Hematopoietic multipotent progenitor cell treated with erythropoietin and hydrocortisone succinate and interleukin-3 and kit ligand, for 8 days (in vitro differentiated cells): ENCODE measurements at regions not wholly inside any gene's neighbourhood (a gene's known extent, or its start where the extent isn't known, plus 50 kb on each side); places are given as distances from the start of the nearest gene placed in this dataset.
A peak's percentile ranks its signal among the peaks of the same experiment; 100 is the strongest.
"Not testable (repeated sequence)": the region's sequence is repeated elsewhere in the genome, so short reads cannot be mapped to it uniquely, and the experiment has no call there.

Experiments
- DNase-seq: peaks from one replicate; pipeline ENCODE4 v3.0.0-alpha.2; 2015

DNA sequence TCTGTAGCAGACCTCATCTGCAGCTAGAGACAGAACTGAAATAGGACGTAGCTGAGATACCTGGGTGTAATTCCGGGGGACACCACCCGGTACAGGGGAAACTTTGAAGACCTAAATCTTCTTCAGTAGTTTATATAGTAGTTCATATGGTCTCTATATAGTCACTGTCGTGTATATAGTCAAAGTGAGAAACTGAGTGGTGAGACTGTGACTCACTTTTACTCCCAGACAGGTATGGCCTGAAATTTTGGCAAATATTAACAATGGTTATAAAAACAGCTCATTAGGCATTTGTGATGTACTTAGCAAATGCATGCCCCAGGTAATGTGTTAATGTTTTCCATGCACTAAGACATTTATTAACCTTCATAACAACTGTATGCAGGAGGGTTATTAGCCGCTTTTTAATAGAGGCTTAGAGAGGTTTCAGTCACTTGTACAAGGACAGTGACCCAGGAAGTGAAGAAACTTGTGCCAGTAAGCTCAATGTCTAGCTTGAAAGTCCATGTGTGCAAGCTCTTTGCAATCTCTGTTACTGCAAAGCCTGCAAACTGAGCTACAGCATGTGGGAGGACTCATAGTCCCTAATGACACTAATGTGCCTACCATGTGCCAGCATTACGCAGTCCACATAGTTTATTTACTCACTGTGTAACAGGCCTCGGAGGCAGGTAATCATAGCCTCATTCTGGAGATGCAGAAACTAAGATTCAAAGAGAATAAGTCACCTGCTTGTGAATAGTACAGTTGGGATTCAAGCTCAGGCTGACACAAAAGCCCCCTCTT, 165.4 kb upstream of the CHD6 start:
- DNase-seq, result no peak

DNA sequence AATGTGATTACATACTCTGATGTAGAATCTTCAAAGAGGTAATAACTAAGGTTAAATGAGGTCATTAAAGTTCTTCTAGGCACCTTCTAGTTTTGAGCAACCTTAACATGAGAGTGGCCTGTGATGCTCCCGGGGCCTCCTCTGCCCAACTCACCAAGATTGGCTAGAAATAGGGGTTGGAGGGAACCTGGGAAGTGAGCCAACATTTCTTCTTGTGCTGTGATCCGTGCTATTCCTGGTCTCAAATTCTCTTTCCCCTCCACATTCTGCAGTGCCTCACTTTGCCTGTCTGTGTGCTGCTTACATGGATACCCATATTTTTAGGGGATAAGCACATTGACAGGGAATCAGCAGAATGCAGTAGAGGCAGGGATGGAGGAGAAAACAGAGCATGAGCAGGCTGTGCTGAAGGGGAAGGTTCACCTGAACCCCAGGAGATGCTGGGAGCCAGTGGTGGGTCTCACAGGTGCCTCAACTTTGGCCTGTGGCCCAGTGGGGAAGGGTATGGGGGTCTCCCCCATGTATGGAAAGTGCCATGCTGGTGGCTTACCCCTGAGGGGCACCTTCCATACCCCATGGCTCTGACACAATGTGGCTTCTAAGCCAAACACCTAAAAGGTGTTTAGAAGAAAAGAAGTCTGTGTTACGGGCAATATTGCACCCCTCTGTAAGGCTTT, 164.7 kb upstream of the CHD6 start:
- DNase-seq, result no peak

DNA sequence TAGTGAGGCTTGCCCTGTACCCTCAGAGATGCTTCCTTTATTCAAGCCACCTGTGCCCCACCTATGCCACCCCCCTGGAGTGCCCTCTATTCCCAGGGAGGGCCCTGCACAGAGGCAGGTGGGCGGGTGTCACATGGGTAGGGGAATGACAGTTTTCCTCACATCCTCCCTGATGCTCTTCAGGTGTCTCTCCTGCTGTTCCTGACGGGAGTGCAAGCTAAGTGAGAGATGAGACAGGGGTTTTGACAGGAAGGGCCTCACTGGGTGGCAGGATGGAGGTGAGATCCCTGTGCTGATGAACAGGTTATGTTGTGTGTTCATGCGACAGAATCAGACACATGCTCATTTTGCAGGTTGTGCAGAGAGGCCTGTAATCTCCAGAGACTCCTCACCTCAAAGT, 164.1 kb upstream of the CHD6 start:
- DNase-seq, result no peak

DNA sequence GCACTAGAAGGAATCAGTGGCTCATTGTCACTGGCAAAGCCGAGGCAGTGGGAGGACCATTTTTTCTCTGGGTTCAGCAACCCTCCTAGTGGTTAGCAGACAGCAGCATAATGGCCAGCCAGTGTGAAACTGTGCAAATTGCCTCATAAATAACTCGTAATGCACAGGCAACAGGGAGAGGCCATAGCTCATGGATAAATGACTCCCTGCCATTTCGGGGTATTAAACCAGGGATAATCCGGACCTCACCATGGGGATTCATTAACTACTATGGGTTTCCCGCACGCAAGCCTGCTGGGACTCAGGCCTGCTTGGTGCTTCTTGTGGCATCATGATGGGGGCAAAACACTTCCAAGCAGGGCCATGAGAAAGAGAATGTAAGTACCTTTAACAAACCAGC, 158.2 kb upstream of the CHD6 start:
- DNase-seq, result no peak

DNA sequence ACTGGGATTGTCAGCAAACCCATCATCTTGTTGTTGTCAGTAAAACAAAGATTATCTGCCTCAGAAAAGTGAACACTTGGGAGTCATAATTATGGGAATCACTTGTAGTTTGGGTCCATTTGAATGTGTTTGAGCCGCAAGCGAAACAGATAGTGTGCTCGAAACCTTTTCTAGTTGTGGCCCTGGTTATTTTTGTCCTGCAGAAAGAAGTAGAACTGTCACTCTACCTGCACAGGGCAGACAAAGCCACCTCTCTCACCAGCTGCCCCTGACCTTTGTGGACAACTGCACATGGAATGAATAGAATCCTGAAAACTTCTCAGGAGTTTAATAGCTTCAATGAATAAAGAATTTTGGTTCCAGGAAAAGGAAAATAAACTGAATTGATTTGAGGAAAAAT, 156.1 kb upstream of the CHD6 start:
- no peak for DNase-seq

DNA sequence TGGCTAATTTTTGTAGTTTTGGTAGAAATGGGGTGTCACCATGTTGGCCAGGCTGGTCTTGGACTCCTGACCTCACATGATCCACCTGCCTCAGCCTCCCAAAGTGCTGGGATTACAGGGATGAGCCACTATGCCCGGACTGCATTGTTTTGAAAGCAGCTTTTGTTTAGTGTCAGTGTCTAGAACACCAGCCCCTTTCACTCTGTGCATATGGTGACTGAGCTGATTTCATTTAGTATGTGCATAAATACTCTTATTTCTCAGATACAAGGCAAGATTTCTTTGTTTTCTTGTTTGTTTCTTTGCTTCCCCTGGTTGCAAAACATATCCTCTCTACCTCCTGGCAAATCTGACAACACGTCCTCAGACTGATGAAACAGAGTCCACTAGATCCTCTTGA, 152.8 kb upstream of the CHD6 start:
- DNase-seq, result no peak

DNA sequence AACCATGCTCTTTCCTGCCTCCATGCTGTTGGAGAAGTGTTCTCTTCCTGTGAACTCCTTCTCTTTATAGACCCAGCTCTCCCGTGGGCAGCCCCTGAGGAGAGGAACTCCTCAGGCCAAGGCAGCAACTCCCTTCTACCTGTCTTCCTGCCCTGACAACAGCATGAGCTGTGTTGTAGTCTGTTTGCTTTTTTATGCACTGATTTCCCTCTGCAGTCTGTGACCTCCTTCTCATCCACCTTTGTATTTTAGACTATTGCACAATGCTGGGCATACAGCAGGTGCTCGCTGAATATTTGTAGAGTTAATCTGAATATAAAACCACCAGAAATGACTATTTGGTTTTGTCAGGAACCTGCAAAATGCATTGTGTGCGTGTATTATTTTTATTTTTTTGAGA, 152.2 kb upstream of the CHD6 start:
- DNase-seq, result no peak

DNA sequence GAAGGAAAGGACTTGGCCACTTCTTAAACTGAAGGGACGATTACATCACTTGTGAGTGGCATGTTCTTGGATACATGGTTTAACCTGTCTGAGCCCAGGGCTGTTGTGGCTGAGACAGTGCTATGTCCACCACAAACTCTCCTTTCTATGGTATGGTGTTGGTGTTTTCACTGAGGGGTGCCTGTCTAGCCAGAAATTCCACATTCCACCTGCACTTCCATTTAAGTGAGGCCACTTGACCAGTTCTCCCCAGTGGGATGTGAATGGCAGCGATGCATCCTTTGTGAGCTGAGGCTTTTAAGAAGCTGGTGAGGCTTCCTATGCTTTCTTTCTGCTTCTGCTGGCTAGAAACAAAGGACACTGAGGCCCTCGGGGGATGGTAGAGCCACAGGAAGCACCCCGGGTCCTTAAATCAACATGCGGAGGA, 151.4 kb upstream of the CHD6 start:
- no peak for DNase-seq

DNA sequence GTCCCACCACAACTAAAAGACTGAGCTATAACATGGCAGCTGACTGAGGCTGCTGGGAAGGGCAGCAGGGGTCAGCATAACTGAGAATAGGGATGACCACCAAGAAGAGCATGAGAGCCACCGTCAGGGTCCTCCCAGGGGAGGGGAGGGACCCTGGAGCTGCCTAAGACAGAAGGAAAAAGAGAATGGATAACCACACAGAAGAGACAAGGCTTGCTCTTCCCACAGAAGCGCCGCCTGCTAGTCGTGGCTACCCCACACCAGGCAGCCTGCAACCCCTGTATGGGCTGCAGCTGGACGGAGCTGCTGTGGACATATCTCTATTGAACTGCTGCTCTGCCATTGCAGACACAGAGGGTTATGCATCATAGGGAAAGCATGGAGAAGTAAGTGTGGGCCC, 132.0 kb upstream of the CHD6 start:
- no peak for DNase-seq

DNA sequence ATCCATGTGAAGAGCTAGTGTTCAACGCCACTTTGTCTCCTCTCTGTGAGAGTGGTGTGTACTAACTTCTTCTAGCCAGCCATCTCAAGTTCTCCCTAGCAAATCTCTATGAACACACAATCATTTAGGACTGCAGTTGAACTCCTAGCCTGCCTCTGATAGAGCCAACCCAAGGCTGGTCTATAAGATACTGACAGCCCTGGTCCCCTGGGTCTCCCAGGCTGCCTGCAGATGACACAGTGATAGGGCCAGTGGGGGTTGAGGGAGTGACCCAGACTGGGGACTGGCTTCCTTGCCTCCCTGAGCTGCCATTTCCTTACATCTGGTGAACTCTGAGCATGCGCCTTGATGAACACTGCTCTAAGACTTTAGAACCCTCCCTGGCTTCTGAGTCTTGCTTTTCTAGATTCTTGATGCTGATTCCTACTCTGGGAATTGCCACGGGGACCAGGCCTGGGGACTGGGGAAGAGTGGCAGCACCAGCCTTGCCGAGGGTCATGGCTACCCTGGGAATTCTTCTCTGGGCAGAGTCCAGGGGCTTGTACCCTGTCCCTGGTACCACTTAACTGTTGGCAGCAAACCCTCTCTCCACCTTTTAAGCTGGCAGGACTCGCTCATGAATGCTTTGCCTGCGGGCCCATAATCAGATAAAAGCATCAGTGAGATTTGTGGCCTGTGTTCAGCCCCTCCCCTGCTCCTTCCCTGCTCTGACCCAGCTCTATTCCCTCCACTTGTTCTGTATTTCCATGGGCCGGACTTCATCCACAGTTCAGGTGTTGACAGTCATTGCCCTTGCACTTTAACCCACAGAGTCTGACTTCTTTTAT, 130.8 kb upstream of the CHD6 start:
- no peak for DNase-seq

DNA sequence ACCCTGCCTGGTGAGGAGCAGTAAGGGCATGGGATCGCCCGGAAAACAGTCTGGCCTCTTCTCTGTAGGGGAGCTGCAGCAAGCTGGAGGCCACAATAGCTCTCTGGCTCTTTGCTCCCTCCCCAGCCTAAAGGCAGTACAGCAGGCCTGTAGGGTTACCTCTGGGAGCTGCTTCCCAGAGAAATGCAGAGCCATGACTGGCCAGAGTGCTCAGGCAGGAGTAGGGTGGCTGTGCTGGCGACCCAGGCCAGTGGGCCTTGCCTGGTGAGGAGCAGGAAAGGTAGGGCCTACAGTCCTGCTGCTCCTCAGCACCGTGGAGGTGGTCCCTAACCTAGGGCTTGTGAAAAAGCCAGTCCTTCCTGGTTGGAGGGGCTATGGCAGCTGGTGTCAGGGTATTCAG, 129.9 kb upstream of the CHD6 start:
- no peak for DNase-seq

DNA sequence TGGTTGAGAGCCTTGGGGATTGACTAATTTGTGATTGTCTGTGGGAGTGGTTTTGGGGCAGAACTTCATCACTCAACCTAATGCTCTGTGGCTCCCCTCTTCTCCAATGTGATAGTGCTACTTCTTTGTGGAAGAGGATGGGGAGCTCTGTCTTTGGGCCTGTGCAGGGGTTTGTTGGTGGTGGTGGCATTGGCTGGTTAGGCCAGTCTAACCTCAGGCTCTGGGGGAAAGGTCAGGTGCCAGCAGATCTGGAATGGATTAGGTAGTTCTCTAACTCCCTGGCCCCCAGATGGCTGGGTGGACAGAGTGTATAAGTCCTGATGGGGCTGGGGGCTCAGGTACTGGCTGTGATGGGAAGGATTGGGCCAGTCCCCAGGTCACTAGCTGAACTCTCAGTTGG, 129.0 kb upstream of the CHD6 start:
- no peak for DNase-seq

DNA sequence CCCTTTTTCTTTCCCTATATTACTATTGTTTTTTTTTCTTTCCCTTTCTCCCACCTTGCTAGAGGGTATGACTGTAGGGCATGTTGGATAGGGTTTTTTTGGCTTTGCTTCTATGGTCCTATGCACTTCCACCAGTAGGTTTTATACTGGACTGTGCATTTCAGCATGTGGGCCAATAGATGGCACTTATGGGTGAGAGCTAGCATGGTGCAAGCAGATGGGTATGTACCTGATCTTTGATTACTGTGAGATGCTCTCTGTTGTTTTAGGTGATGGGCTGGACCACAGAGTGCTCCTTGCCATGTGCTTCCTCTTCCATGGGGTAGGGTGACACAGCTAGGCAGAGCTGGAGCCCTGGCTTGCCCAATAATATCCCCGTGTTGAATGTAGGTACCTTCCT, 128.5 kb upstream of the CHD6 start:
- no peak for DNase-seq

DNA sequence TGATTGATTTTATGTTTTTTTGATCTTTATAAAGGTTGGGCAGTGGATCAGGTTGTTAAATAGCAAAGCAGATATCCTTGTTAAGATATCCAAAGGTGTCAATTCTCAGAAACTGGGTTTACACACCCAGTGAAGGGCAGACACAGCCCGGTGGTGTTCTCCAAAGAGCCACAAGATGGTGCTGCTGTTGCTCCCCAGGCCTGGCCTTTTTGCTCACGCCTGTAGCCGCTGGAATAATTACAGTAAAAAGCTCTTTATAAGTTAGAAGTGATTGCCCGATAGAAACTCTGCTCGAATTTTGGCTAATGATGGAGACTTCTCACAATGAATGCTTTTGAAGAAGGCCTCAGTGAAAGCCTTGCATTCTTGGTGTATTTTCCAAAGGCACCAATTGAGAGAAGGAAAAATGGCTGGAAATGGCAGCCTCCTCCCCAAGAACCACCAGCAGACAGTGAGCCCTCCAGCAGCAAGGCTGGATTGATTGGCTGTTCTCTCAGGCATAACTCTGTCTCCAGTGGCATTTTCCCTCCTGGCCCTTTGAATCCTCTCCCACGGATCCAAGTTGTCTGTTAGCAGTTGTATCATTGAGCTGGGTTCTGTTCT, 120.5 kb upstream of the CHD6 start:
- peak; percentile 69 for DNase-seq

DNA sequence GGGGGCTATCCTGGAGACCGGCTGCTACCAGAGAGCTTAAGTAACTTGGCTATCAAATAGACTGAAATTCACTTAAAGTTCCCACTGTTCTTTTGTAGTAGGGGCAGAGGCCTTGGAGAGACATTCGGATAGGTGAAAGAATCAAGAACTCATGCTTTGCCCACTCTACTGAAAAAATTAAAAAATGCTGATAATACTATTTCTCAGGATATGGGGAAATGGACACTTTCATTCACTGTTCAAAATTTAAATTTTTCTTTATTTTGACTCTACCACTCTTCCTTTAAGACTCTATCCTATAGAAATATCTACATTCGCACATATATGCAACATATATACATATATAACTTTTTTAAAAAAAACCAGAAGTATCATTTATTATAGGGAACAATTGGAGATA, 117.8 kb upstream of the CHD6 start:
- no peak for DNase-seq

DNA sequence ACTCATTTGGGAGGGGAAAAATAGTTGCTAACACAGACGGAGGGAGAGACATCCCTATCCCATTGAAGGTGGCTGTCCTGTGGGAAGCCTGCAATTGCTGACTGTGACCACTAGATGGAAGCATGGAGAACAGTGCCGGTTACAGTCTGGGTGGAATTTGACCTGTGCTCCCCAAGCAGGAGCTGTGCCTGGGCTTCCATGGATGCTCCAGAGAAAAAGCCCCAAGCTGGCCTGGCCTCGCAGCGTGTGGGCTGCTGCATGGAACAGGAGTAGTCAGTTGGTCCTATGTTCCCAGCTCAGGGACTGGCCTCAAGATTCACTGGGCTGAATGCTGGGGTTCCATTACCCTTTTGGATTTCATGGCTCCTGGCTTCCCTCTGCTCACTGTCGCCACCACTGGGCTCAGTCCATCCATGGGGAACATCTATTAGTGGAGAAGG, 116.3 kb upstream of the CHD6 start:
- DNase-seq, result peak; percentile 52

DNA sequence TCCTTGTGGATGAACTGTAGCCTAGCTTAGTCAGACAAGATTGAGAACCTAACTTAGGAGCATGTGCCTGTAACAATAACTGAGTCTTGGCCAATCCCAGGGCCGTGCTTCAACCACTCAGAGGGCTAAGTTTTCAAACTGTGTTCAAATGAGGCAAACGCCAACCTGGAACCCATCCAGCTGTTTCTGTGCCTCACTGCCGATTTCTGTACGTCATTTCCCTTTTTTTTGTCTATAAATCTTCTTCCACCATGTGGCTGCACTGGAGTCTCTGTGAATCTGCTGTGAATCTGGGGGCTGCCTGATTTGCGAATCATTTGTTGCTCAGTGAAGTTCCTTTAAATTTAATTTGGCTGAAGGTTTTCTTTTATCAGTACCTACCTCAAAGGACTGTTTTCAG, 115.0 kb upstream of the CHD6 start:
- no peak for DNase-seq

DNA sequence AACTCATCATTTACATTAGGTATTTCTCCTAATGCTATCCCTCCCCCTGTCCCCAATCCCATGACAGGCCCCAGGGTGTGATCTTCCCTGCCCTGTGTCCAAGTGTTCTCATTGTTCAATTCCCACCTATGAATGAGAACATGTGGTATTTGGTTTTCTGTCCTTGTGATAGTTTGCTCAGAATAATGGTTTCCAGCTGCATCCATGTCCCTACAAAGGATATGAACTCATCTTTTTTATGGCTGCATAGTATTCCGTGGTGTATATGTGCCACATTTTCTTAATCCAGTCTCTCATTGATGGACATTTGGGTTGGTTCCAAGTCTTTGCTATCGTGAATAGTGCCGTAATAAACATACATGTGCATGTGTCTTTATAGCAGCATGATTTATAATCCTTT, 113.0 kb upstream of the CHD6 start:
- DNase-seq, result not testable (repeated sequence)

DNA sequence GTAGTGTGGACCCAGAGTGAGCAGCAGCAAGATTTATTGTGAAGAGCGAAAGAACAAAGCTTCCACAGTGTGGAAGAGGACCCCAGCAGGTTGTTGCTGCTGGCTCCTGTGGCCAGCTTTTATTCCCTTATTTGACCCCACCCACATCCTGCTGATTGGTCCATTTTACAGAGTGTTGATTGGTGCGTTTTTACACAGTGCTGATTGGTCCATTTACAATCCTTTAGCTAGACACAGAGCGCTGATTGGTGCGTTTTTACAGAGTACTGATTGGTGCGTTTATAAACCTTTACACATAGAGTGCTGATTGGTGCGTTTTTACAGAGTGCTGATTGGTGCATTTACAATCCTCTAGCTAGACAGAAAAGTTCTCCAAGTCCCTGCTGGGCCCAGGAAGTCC, 109.5 kb upstream of the CHD6 start:
- DNase-seq, result not testable (repeated sequence)

DNA sequence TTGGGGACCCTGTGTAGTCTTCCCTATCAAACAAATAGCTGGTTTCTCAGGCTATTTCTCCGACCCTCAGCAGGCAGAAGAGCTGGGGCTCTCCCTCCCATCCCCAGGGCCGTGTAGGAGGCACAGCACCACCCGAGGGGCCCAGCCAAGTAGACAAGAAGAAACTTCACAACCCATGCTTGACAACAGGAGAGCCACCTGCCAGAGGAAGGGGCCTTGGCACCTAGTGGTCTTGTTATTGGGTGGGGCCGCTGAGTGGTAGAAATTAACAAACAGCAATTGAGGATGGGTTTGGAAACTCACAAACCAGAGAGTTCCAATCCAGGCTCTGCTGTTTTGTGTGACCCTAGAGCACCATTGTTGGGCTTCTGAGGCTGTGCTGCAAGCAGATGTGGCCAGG, 108.5 kb upstream of the CHD6 start:
- DNase-seq, result no peak

DNA sequence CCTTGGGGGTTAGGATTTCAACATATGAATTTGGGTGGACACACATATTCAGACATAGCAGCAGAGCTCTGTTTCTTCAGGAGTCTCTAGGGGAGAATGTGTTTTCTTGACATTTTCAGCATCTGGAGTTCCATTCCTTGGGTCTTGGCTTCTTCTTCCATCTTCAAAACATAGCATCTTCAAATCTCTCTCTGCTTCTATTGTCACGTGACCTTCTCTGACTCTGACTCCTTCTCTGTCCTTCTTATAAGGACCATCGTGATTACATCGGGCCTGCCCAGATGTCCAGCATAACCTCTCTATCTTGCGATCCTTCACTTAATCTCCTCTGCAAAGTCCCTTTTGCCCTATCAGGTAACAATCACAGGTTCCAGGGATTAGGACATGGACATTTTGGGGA, 101.0 kb upstream of the CHD6 start:
- DNase-seq, result no peak

DNA sequence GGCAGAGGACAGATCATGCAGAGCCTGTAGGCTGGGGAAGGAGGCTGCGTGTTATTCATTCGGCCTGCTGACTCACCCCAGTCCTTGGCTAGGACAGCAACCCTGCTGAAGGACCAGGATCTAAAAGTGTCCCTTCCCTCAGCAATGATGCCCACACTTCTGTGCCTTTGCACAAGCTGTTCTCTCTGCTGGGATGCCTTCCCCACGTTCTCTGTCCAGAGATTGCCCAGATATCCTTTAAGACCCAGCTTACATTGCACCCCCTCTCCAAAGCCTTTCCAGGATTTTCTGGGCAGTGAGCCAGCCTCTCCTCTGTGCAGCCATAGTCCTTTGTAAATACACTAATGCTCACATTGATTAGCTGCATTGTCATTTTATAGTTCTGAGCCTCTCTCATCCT, 99.3 kb upstream of the CHD6 start:
- DNase-seq, result peak; percentile 39

DNA sequence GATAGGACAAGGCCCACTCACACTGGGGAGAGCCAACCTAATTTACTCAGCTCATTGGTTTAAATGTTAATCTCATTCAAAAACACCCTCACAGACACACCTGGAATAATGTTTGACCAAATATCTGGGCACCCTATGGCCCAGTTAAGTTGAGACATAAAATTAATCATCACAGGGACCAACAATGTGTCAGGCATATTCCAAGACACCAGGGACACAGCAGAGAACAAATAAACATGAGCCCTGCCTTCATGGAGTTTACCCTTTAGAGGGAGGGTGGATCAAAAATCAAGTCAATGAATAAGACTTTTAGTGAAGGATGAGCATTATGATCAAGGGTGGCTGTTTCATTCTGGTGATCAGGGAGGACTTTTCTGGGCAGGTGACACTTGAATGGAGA, 98.7 kb upstream of the CHD6 start:
- DNase-seq, result no peak
